IPS-NIHi7 (cell line): ENCODE measurements at regions not wholly inside any gene's neighbourhood (a gene's known extent, or its start where the extent isn't known, plus 50 kb on each side); places are given as distances from the start of the nearest gene placed in this dataset.
A peak's percentile ranks its signal among the peaks of the same experiment; 100 is the strongest.
"Not testable (repeated sequence)": the region's sequence is repeated elsewhere in the genome, so short reads cannot be mapped to it uniquely, and the experiment has no call there.

ENCODE experiments used
- DNase-seq: peaks from one replicate; pipeline ENCODE4 v3.0.0; 2012; ENCODE audit warnings: mixed read lengths; ENCODE audit errors: extremely low spot score

- DNase-seq: no peak
Measured at GRCh38 chr22:22776121-22776520, 111.5 kb upstream of the IGLL5 start.

- no peak for DNase-seq
Measured at GRCh38 chr22:22779213-22779612, 108.4 kb upstream of the IGLL5 start.

DNA sequence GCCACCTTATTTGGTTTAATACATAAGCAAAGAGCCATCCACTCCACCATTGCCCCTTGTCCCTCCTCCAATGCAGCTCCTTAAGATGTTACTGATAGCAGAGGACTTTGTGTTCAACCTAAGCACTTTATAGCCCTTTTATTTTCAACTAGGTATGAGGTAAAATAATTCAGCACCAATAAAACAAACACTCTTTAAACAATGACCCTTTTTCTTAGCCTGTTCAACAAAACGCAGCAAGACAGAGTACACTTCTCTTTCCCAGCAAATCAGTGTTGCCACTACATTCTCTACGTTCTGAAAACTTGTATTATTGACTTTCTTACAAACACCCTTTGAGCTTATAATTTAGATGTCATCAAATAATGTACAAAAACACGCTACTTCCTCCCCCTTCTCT lies 104.0 kb upstream of the IGLL5 start:
- DNase-seq: no peak

DNA sequence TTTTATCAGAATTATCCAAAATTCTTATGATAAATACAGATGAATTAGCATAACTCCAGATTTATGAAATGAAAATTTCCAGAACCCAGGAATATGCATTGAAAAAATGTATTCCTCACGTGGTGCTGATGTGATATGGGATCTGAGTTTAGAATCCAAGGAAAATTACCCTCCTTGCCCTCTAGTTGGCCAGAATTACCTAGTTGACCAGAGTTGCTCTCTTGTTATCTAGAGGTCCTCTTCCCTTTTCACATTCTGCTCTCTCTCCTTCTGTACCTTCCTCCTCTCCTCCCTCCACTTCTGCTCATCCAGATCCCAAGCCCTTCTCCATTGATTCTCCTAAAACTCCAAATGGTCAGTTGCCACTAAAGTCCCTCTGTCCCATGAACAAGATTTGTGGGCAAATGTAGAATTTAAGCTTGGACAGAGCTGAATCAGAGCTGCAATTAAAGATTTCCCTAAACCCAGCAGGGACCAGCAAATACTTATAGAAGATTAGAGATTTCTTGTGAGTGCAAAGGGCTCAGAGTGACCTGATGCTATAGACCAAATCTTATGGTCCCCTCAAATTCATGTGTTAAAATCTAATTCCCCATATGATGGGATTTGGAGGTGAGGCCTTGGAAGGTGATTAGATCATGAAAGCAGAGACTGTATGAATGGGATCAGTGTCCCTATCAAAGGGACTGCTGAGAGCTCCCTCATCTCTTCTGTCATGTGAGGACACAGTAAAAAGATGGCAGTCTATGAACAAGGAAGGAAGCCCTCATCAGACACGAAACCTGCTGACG lies 103.2 kb upstream of the IGLL5 start:
- DNase-seq: no peak

DNA sequence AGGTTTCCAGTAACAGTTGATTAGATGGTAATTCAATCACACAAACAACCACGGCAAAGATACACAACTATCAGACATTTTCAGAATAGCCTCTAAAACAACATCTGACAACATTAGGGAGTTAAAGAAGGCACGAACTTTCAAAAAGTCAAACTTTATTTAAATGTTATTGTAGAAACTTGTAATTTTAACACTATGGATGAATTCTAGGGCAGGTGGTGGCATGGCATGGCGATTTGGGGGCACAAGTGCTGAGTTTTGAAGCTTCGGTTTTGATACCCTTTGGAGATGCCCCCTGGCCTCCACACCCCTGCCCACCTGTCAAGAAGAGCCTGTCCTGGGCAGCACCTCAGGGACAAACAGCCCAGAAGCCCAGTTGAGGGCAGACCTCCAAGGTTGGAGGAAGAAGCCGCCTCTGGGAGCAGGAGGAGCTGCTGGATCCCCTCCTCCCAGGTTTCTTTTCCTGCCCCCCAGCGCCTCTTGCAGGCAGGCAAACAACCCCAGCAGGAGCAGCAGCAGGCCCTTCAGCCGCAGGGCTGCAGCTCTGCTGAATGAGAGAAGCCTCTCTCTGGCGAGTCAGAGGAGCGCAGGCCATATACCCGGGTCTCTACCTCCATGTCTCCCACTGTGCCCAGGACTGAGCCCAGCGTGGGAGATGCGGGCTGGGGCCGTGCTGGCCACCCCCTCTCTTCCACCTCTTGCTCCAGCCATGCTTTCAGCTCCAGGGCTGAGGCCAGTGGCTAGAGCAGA lies 102.1 kb upstream of the IGLL5 start:
- DNase-seq: peak; percentile 42

GRCh38 chr22:22786301-22787115 lies 101.1 kb upstream of the IGLL5 start:
- no peak for DNase-seq

- DNase-seq: no peak
Measured at GRCh38 chr22:22787151-22787550, 100.5 kb upstream of the IGLL5 start.

DNA sequence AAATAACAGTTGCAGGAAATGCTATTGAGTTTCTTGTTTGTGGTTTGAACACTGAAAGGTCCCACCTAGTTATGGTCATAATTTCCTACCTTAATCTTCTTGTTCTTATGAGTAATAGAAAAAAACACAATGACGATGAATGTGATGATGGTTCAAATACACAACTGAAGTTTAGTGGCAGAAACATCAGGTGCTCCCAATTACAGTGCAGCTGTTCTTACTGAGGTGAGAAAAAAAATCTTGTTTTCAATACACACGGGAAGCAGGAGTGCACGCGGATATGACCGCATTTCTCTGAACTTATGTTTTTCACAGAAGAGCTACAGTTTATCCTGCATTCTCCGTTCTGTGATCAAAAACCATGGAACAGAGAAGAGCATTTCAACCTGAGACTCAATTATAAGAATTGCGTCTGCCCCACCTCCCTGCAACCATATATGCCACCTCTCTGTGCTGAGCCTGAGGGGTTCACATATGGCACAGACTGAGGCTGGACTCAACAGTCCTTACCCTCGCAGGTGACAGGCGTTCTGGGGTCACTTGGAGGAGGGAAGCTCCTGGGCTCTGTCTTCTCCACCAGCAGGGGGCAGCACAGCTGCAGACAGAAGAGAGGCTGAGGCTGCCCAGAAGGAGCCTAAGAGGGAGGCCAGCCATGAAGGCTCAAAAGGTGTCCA lies 99.7 kb upstream of the IGLL5 start:
- peak; percentile 79 for DNase-seq

GRCh38 chr22:22788460-22789037 lies 99.1 kb upstream of the IGLL5 start:
- no peak for DNase-seq

DNA sequence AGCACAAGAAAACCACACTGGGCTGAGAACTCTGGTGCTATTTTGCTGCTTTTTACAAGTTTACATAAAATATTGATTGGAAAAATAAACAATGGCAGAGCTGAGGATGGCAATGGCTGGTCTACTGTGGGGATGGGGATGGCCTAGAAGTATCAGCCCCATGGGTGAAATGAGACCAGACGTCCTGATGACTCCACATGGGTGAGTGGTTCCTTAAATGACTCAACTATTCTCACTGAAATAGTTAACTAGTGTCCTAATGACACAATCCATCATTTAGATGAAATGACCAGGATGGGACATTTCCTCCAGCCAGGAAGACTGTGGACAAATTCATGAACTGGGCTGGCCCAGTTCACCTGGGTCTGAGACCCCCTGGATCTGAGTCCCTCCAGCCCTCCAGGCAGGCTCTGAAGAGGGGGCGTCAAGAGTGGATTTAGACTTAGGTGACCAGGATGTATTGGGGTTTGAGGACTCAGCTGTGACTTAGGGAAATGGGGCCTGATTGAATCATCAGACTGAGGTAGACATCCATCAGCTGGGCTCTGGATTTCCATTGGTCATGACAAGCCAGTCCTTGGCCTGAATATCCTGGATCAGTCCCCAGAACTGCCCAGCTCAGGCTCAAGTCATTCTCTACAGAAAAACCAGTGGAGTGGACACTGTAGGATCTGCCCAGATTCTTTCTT lies 98.2 kb upstream of the IGLL5 start:
- no peak for DNase-seq

DNA sequence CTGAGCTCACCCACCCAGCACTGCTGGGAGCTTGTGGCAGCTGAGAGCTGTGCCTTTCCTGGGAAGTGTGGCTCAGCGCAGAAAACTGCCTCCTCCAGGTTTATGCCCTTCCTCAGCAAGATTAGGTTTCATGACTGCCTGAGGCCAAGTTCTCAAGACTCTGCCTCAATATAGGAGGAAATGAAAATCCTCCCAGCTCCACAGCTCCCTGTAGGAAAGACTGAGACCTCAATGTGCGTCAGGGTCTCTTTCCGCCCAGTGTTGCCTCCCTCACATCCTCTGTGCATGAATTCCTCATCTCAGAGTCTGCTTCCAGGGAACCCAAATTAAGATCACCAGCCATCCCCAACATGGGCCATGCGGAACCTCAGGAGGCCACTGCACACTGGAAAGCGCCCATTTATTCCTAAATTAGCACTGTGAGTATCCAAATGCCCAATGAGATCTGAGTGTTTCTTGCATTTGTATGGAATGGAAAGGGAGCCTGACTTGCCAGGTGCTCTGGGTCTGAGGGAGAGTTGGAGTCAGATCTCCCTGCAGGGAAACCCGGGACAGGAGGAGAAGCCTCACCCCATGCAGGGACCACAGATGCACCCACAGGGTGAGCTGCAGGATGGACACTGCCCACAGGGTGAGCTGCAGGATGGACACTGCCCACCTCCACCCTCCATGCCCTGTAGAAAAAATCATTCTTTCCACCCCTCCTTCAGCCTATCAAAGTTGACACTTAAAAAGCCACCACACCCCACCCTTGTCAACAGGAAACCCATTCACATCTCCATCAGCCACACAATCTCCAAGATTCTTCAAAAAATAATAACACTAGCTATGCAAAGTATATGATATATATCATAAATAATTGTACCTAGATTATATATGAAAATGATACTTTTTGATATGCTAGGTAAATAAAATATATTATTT lies 97.4 kb upstream of the IGLL5 start:
- no peak for DNase-seq

DNA sequence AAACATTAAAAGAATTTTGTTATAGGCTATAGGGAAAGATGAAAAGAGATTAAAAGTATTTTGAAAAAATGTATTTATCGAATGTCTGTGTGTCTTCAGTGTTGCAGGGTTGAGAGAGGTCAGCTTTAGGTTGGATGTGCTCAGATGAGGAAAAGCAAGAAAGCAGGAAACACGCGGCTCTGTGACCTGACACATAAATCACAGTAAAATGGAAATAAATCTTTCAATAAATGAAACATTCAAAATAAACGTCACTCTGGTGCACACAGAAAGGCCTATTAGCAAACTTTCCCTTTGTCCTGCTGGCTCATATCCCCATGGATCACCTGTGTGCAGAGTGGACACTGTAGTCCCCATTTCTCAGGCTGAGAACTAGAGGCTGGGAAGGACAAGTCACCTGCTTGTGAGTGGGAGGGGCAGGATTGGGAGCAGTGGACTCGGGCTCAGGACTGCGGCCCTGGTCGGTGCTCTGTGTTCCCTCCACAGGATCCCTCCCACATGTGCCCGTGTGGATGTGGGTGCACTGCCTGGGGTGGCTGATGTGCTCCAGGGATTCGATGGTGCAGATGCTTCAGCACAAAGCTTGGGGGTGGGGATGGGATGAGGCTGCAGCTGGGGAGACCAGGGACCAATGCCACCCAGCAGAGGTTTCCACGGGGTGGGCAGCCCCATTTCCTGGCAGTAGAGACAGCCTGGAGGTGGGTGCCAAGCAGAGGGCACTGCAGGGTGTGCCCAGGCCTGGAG lies 96.0 kb upstream of the IGLL5 start:
- no peak for DNase-seq

DNA sequence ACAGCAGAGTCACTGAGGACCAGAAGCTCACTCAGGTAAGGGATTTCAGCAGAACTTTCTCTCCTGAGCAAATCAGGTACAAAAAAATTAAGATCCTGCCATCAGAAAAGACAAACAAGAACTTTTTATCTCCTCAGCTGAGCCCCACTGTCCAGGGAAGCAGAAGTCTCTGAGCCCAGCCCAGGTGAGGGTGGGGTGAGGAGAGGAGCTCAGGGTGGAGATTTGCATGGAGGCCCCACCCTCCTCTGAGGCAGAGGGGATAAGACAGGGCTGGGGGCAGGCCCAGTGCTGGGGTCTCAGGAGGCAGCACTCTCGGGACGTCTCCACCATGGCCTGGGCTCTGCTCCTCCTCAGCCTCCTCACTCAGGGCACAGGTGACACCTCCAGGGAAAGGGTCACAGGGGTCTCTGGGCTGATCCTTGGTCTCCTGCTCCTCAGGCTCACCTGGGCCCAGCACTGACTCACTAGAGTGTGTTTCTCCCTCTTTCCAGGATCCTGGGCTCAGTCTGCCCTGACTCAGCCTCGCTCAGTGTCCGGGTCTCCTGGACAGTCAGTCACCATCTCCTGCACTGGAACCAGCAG lies 95.3 kb upstream of the IGLL5 start:
- not testable (repeated sequence) for DNase-seq

DNA sequence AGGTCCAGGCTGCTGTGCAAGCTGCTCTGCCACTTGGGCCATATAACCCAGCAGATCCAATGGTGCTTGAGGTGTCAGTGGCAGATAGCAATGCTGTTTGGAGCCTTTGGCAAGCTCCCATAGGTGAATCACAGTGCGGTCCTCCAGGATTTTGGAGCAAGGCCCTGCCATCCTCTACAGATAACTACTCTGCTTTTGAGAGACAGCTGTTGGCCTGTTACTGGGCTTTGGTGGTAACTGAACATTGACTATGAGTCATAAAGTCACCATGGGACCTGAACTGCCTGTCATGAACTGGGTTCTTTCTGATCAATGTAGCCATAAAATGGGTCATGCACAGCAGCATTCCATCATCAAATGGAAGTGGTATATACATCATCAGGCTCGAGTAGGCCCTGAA lies 92.0 kb upstream of the IGLL5 start:
- DNase-seq: not testable (repeated sequence)

- DNase-seq: no peak
Measured at GRCh38 chr22:22796724-22797123, 90.9 kb upstream of the IGLL5 start.

DNA sequence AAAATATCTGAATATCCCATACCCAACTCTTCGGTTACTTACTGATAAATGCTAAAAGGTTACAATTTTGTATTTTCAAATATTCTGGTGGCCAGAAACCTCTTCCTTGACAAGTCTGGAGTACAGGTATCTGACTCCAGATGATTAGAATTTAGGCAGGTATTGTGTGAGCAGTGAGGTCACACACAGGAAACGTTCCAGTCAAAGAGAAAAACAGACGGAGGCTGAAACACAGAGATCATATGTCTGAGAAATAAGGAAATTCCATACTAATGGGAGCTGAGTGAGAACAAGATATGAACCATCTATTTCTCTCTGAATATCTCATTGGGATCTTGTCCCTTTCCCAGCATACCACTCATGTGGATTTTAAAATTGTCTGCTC lies 89.4 kb upstream of the IGLL5 start:
- DNase-seq: no peak

GRCh38 chr22:22798716-22799115 lies 88.9 kb upstream of the IGLL5 start:
- no peak for DNase-seq

GRCh38 chr22:22799561-22799960 lies 88.1 kb upstream of the IGLL5 start:
- no peak for DNase-seq

DNA sequence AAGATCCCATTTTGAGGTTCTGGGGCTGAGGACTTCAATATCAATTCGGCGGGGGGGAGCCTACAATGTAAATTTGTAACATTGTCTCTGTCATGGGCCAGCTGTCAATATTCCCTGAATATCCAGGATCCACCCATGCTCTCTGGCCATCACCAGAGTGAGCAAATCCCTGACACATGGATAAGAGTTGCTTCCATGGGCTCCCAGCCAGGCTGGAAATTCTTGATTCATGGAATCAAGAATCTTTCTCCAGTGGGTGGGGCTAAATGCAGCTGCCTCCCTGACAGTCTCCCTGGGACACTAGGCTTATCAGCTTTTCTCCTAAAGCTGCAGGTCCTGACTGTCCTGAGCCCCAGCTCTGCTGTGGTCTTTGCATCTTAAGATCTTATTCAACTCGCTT lies 86.9 kb upstream of the IGLL5 start:
- DNase-seq: no peak
